ENCODE measurements at regions not wholly inside any gene's neighbourhood (a gene's known extent, or its start where the extent isn't known, plus 50 kb on each side); places are given as distances from the start of the nearest gene placed in this dataset.

DNA sequence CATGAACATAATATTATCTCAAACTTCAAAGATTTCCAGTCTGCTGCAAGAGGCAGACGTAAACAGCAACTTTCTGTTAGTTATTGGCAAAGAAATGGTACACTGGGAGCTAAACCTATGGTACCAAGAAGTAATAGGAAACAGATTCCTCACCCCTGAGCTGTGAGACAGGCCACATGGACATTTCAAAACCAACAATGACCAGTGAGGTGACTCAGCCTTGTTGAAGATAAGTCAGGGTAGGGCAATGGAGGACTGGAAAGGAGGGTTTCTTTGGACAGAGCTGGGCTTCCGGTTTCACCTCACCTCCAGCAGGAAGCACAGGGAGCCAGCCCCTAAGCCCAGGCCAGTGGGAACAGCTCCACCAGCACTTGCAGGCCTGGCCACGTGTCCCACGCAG is 1320.5 kb downstream of the AACS start (continued):
- TF ChIP-seq HDGF (IDR thresholded peaks at IDR 0.05) (no peak), ZSCAN29 (IDR thresholded peaks at IDR 0.05) (no peak), HCFC1 (IDR thresholded peaks at IDR 0.05; ENCODE audit: low read length) (no peak)
- TF ChIP-seq, protein P1, sequence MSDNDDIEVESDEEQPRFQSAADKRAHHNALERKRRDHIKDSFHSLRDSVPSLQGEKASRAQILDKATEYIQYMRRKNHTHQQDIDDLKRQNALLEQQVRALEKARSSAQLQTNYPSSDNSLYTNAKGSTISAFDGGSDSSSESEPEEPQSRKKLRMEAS (IDR thresholded peaks at IDR 0.05; ENCODE audit: low read depth, low read length), result no peak
- TF ChIP-seq, protein P2, sequence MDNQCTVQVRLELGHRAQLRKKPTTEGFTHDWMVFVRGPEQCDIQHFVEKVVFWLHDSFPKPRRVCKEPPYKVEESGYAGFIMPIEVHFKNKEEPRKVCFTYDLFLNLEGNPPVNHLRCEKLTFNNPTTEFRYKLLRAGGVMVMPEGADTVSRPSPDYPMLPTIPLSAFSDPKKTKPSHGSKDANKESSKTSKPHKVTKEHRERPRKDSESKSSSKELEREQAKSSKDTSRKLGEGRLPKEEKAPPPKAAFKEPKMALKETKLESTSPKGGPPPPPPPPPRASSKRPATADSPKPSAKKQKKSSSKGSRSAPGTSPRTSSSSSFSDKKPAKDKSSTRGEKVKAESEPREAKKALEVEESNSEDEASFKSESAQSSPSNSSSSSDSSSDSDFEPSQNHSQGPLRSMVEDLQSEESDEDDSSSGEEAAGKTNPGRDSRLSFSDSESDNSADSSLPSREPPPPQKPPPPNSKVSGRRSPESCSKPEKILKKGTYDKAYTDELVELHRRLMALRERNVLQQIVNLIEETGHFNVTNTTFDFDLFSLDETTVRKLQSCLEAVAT (IDR thresholded peaks at IDR 0.05), result no peak

DNA sequence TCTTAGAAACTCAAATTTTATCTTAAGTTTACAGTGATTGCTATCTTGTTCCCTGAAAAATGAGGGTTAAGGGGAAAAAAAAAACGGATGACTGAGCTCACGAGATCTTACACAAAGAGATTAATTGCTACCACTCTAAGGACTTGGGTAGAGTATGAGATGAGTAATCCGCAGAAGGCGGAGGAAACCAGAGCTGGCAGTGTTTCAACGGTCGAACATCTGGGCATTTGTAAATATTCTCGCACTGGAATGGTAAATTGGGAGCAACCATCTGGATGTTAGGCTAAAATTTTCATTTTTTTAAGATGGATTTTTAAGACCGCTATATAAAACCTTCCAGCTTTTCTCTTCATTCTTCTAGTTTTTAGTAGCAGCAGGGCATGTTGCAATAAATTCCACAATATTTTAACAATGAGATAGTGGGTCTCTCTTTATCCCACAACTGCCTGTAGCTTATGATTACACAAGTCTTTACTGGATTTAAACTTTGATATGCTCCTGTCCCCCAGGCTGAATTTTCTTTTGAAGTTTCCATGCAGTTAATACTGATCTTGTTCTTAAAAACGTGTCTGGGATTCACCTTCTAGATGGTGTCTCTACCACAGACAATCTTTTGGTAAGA is 1324.1 kb downstream of the AACS start:
- TF ChIP-seq, protein P3, sequence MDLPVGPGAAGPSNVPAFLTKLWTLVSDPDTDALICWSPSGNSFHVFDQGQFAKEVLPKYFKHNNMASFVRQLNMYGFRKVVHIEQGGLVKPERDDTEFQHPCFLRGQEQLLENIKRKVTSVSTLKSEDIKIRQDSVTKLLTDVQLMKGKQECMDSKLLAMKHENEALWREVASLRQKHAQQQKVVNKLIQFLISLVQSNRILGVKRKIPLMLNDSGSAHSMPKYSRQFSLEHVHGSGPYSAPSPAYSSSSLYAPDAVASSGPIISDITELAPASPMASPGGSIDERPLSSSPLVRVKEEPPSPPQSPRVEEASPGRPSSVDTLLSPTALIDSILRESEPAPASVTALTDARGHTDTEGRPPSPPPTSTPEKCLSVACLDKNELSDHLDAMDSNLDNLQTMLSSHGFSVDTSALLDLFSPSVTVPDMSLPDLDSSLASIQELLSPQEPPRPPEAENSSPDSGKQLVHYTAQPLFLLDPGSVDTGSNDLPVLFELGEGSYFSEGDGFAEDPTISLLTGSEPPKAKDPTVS (IDR thresholded peaks at IDR 0.05; ENCODE audit: low read depth, low read length), result no peak
- no peak for TF ChIP-seq CHD1 (IDR thresholded peaks at IDR 0.05; ENCODE audit: low read depth, low read length)
- no peak for TF ChIP-seq EZH2 (IDR thresholded peaks at IDR 0.05; ENCODE audit: borderline replicate concordance, control insufficient read depth, low read depth, low read length)
- TF ChIP-seq, protein P4, sequence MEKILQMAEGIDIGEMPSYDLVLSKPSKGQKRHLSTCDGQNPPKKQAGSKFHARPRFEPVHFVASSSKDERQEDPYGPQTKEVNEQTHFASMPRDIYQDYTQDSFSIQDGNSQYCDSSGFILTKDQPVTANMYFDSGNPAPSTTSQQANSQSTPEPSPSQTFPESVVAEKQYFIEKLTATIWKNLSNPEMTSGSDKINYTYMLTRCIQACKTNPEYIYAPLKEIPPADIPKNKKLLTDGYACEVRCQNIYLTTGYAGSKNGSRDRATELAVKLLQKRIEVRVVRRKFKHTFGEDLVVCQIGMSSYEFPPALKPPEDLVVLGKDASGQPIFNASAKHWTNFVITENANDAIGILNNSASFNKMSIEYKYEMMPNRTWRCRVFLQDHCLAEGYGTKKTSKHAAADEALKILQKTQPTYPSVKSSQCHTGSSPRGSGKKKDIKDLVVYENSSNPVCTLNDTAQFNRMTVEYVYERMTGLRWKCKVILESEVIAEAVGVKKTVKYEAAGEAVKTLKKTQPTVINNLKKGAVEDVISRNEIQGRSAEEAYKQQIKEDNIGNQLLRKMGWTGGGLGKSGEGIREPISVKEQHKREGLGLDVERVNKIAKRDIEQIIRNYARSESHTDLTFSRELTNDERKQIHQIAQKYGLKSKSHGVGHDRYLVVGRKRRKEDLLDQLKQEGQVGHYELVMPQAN (conservative IDR thresholded peaks at IDR 0.05), result no peak
- no peak for TF ChIP-seq SIN3A (IDR thresholded peaks at IDR 0.05; ENCODE audit: low read depth, low read length)
- no peak for TF ChIP-seq STAT1 (conservative IDR thresholded peaks at IDR 0.05)
- no peak for TF ChIP-seq MTA3 (IDR thresholded peaks at IDR 0.05; ENCODE audit: borderline replicate concordance, low read length)
- no peak for TF ChIP-seq SMAD1 (IDR thresholded peaks at IDR 0.05; ENCODE audit: low read depth, partially characterized antibody)
- TF ChIP-seq TAF1 (IDR thresholded peaks at IDR 0.05; ENCODE audit: borderline replicate concordance, low read depth, low read length), result no peak
- no peak for TF ChIP-seq SMAD5 (IDR thresholded peaks at IDR 0.05; ENCODE audit: low read depth)
- TF ChIP-seq SUPT20H (IDR thresholded peaks at IDR 0.05; ENCODE audit: borderline replicate concordance, control insufficient read depth, low read depth, low read length), result no peak
- TF ChIP-seq EP300 (IDR thresholded peaks at IDR 0.05; ENCODE audit: borderline replicate concordance in 1 of 2, control insufficient read depth in 1 of 2, low read depth in 2 of 2, low read length in 2 of 2), result no peak
- TF ChIP-seq, protein P5, sequence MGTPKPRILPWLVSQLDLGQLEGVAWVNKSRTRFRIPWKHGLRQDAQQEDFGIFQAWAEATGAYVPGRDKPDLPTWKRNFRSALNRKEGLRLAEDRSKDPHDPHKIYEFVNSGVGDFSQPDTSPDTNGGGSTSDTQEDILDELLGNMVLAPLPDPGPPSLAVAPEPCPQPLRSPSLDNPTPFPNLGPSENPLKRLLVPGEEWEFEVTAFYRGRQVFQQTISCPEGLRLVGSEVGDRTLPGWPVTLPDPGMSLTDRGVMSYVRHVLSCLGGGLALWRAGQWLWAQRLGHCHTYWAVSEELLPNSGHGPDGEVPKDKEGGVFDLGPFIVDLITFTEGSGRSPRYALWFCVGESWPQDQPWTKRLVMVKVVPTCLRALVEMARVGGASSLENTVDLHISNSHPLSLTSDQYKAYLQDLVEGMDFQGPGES (IDR thresholded peaks at IDR 0.05), result no peak
- Histone ChIP-seq H3K36me3 (ENCODE audit: control insufficient read depth in 2 of 2, insufficient read depth in 2 of 2, low read length in 1 of 2) (no peaks in the 10 kb centered on the region), H4K20me1 (ENCODE audit: control insufficient read depth, insufficient read depth) (no peaks in the 10 kb centered on the region), H2AFZ (ENCODE audit: control insufficient read depth, low read depth, low read length) (no peak overlapping the region), H3K9me3 (replicated peaks; ENCODE audit: control insufficient read depth, insufficient read depth, low read length) (no peaks in the 10 kb centered on the region; the same call in 2 of the 3 replicates), H3K4me3 (no peak overlapping the region), H3K4me1 (ENCODE audit: control insufficient read depth, insufficient read depth, low read length) (no peaks in the 10 kb centered on the region), H3K79me2 (ENCODE audit: control insufficient read depth, insufficient read depth, low read length) (no peaks in the 10 kb centered on the region), H3K4me2 (ENCODE audit: control insufficient read depth, insufficient read depth) (no peak overlapping the region), H3K27ac (ENCODE audit: control insufficient read depth, insufficient read depth) (no peak overlapping the region), H3K9ac (ENCODE audit: control insufficient read depth, insufficient read depth, low read length) (no peak overlapping the region), H3K27me3 (replicated peaks in 1 of 2; ENCODE audit: control insufficient read depth in 2 of 2, insufficient read depth in 2 of 2, low read length in 1 of 2) (no peaks in the 10 kb centered on the region)
- in situ Hi-C loops (cut with MboI), result no loop called here
- 24% methylated on average over 9 of the region's 9 CpGs for WGBS (ENCODE audit: insufficient coverage, insufficient replicate concordance, low lambda C conversion rate, missing lambda C conversion rate)
- DNase-seq (ENCODE audit: low read depth, low spot score) (no peak), FAIRE-seq (no peak), ATAC-seq (no peak)
- SMC1A ChIA-PET (ENCODE audit: uncharacterized antibody, unreplicated experiment), result no interaction called here
- POLR2A ChIA-PET, result no interaction called here
- intact Hi-C loops (cut with micrococcal nuclease; ENCODE audit: unreplicated experiment), result no loop called here
- CTCF ChIA-PET, result no interaction called here
- BruUV-seq (replicated peaks), result no TSS peak
- RAD21 ChIA-PET (ENCODE audit: unreplicated experiment), result no interaction called here
